ENCODE measurements at regions not wholly inside any gene's neighbourhood (a gene's known extent, or its start where the extent isn't known, plus 50 kb on each side); places are given as distances from the start of the nearest gene placed in this dataset.

- peak; percentile 70 for DNase-seq
Measured at GRCh38 chr1:185574139-185574875, 159.9 kb upstream of the HMCN1 start.

GRCh38 chr1:185573677-185574076, 160.5 kb upstream of the HMCN1 start:
- no peak for DNase-seq

GRCh38 chr1:185573162-185573561, 161.0 kb upstream of the HMCN1 start:
- no peak for DNase-seq

GRCh38 chr1:185570962-185571361, 163.2 kb upstream of the HMCN1 start:
- DNase-seq: no peak

GRCh38 chr1:185568155-185569123, 165.8 kb upstream of the HMCN1 start:
- DNase-seq: peak; percentile 20

- DNase-seq: no peak
Measured at GRCh38 chr1:185567440-185567839, 166.8 kb upstream of the HMCN1 start.

- DNase-seq: peak; percentile 73
Measured at GRCh38 chr1:185566995-185567394, 167.2 kb upstream of the HMCN1 start.

GRCh38 chr1:185565302-185565701, 168.9 kb upstream of the HMCN1 start:
- DNase-seq: peak; percentile 88

- no peak for DNase-seq
Measured at GRCh38 chr1:185564816-185565215, 169.4 kb upstream of the HMCN1 start.

- DNase-seq: no peak
Measured at GRCh38 chr1:185562461-185563359, 171.5 kb upstream of the HMCN1 start.

- peak; percentile 57 for DNase-seq
Measured at GRCh38 chr1:185561629-185562028, 172.6 kb upstream of the HMCN1 start.

GRCh38 chr1:185560760-185561159, 173.4 kb upstream of the HMCN1 start:
- no peak for DNase-seq

GRCh38 chr1:185559684-185560331, 174.4 kb upstream of the HMCN1 start:
- DNase-seq: peak; percentile 49

GRCh38 chr1:185559151-185559550, 175.0 kb upstream of the HMCN1 start:
- DNase-seq: no peak

- DNase-seq: peak; percentile 61
Measured at GRCh38 chr1:185556561-185556960, 177.6 kb upstream of the HMCN1 start.

- DNase-seq: no peak
Measured at GRCh38 chr1:185555743-185556142, 178.4 kb upstream of the HMCN1 start.

GRCh38 chr1:185551008-185551407, 183.2 kb upstream of the HMCN1 start:
- no peak for DNase-seq

- no peak for DNase-seq
Measured at GRCh38 chr1:185549906-185550305, 184.3 kb upstream of the HMCN1 start.

- no peak for DNase-seq
Measured at GRCh38 chr1:185546029-185546428, 188.2 kb upstream of the HMCN1 start.

GRCh38 chr1:185541871-185542301, 192.3 kb upstream of the HMCN1 start:
- DNase-seq: peak; percentile 74

- no peak for DNase-seq
Measured at GRCh38 chr1:185540295-185540694, 193.9 kb upstream of the HMCN1 start.

All from fibroblast of skin of back (primary cell).